HCT116 (cell line): ENCODE measurements at regions not wholly inside any gene's neighbourhood (a gene's known extent, or its start where the extent isn't known, plus 50 kb on each side); places are given as distances from the start of the nearest gene placed in this dataset.

ENCODE experiments used
- ATAC-seq: fragments of 200-7000 bp; cut with Tn5 transposase; 2 replicates; pipeline ENCODE4 v1.9.1; 2020; ENCODE audit warnings: mild to moderate bottlenecking, moderate library complexity
- BruUV-seq: library from RNA; stranded (reverse); fragments of 400-500 nt; replicated peaks from 2 replicates; lab custom pipeline; 2021; lab: Mats Ljungman, UMichigan
- CTCF ChIA-PET: fragments of 300-600 bp; sonication (Branson Sonifier 250); formaldehyde crosslinking; loops from one replicate; lab custom pipeline; 2021; ENCODE audit warnings: antibody characterized with exemption; lab: Charles Lee
- POLR2A ChIA-PET: fragments of 300-600, 350-600 bp; sonication (Branson Sonifier 250); formaldehyde crosslinking; loops from one replicate; lab custom pipeline; 2021; ENCODE audit warnings: antibody characterized with exemption; lab: Charles Lee
- RAD21 ChIA-PET, 2 experiments: fragments of 300-600 bp; sonication (Branson Sonifier 250); formaldehyde crosslinking; loops; one replicate each; lab custom pipeline; 2023; ENCODE audit warnings: low total read pairs in 2 of 2; ENCODE audit not compliant: uncharacterized antibody in 2 of 2, unreplicated experiment in 2 of 2, low non-redundant PET in 1 of 2; lab: Charles Lee
- DNase-seq: peaks from one replicate; pipeline ENCODE4 v3.0.0-alpha.2; 2010; ENCODE audit warnings: low read depth, low spot score
- H2AFZ ChIP-seq: fragments of 200-600 bp; shearing (Covaris generic), sonication (generic); 2 replicates; pipeline ENCODE4 v1.6.1; 2017; ENCODE audit warnings: low read depth, mixed run types, mixed read lengths, antibody characterized with exemption, low read length; ENCODE audit not compliant: poor library complexity, severe bottlenecking
- H3K27ac ChIP-seq: 2 replicates; pipeline ENCODE4 v1.5.1; 2012; ENCODE audit warnings: low read depth, low read length
- H3K27me3 ChIP-seq: fragments of 200-600 bp; sonication (generic); 2 replicates; pipeline ENCODE4 v1.6.1; 2016; ENCODE audit warnings: mixed run types, low read length, mixed read lengths; ENCODE audit not compliant: insufficient read depth
- H3K36me3 ChIP-seq, 2 experiments: fragments of 200-500 bp in 1 of 2; fragments of 200-600 bp in 1 of 2; sonication (Bioruptor generic) in 1 of 2; sonication (generic) in 1 of 2; 2 replicates each; pipeline versions ENCODE4 v1.5.1 to v1.6.1; 2014 to 2016; ENCODE audit warnings: low read length in 2 of 2, inconsistent platforms in 1 of 2, mixed read lengths in 1 of 2, mixed run types in 1 of 2; ENCODE audit not compliant: insufficient read depth in 2 of 2, control insufficient read depth in 1 of 2
- H3K4me1 ChIP-seq, 2 experiments: fragments of 200-600 bp in 1 of 2; sonication (generic) in 1 of 2; 2 replicates each; pipeline versions ENCODE4 v1.5.1 to v1.6.1; 2012 to 2017; ENCODE audit warnings: low read length in 2 of 2, inconsistent platforms in 1 of 2, mild to moderate bottlenecking in 1 of 2, mixed read lengths in 1 of 2, mixed run types in 1 of 2, moderate library complexity in 1 of 2; ENCODE audit not compliant: insufficient read depth in 2 of 2, control insufficient read depth in 1 of 2
- H3K4me2 ChIP-seq: fragments of 200-600 bp; sonication (generic); 2 replicates; pipeline ENCODE4 v1.6.1; 2017; ENCODE audit warnings: mixed run types, low read length, mixed read lengths
- H3K4me3 ChIP-seq, 2 experiments: fragments of 200-600 bp in 1 of 2; sonication (generic) in 1 of 2; replicated peaks in 1 of 2; 2 replicates each; pipeline ENCODE4 v1.5.1; 2011 to 2016; ENCODE audit warnings: low read length in 2 of 2, control low read depth in 1 of 2, low read depth in 1 of 2, mild to moderate bottlenecking in 1 of 2, mixed read lengths in 1 of 2, mixed run types in 1 of 2
- H3K79me2 ChIP-seq: fragments of 200-600 bp; sonication (generic); 2 replicates; pipeline ENCODE4 v1.6.1; 2017; ENCODE audit warnings: mild to moderate bottlenecking, mixed run types, low read length, moderate library complexity, mixed read lengths; ENCODE audit not compliant: insufficient read depth
- H3K9ac ChIP-seq: fragments of 200-600 bp; sonication (generic); 2 replicates; pipeline ENCODE4 v1.6.1; 2016; ENCODE audit warnings: low read length, mixed read lengths
- H3K9me2 ChIP-seq: fragments of 200-600 bp; sonication (generic), shearing (Covaris generic); 2 replicates; pipeline ENCODE4 v1.6.1; 2017; ENCODE audit warnings: mixed run types, mild to moderate bottlenecking, moderate library complexity; ENCODE audit not compliant: insufficient read depth
- H3K9me3 ChIP-seq, 2 experiments: fragments of 200-500 bp in 1 of 2; fragments of 200-600 bp in 1 of 2; sonication (Bioruptor generic) in 1 of 2; sonication (generic) in 1 of 2; 2 replicates each; pipeline ENCODE4 v1.6.1; 2014 to 2017; ENCODE audit warnings: low read length in 2 of 2, mixed read lengths in 2 of 2, inconsistent platforms in 1 of 2, low read depth in 1 of 2, mild to moderate bottlenecking in 1 of 2, mixed run types in 1 of 2, moderate library complexity in 1 of 2; ENCODE audit not compliant: control insufficient read depth in 1 of 2, insufficient read depth in 1 of 2
- H4K20me1 ChIP-seq: fragments of 200-600 bp; sonication (generic), shearing (Covaris generic); 2 replicates; pipeline ENCODE4 v1.6.1; 2017; ENCODE audit warnings: mixed run types, mild to moderate bottlenecking, moderate library complexity; ENCODE audit not compliant: insufficient read depth
- CBX3 ChIP-seq: IDR thresholded peaks from 2 replicates; pipeline ENCODE4 v1.6.1; 2012; ENCODE audit warnings: low read depth
- CEBPB ChIP-seq: IDR thresholded peaks from 2 replicates; pipeline ENCODE4 v1.6.1; 2012; ENCODE audit warnings: low read depth
- EGR1 ChIP-seq: IDR thresholded peaks from 2 replicates; pipeline ENCODE4 v1.6.1; 2012; ENCODE audit warnings: low read depth
- EZH2 ChIP-seq: fragments of 200-600 bp; sonication (generic); IDR thresholded peaks from 2 replicates; pipeline ENCODE4 v1.6.1; 2017; ENCODE audit warnings: antibody characterized with exemption, mixed run types
- EZH2phosphoT487 ChIP-seq: fragments of 200-600 bp; IDR thresholded peaks from 2 replicates; pipeline ENCODE4 v1.6.1; 2018; ENCODE audit warnings: antibody characterized with exemption, borderline replicate concordance
- FOSL1 ChIP-seq: IDR thresholded peaks from 2 replicates; pipeline ENCODE4 v1.6.1; 2012; ENCODE audit warnings: low read depth
- JUND ChIP-seq: IDR thresholded peaks from 2 replicates; pipeline ENCODE4 v1.6.1; 2012
- POLR2A ChIP-seq: IDR thresholded peaks from 2 replicates; pipeline ENCODE4 v1.7.0; 2011; ENCODE audit warnings: borderline replicate concordance; ENCODE audit not compliant: insufficient read depth, insufficient read length; ENCODE audit errors: extremely low read depth
- RAD21 ChIP-seq: IDR thresholded peaks from 2 replicates; pipeline ENCODE4 v1.6.1; 2012; ENCODE audit warnings: low read depth, mild to moderate bottlenecking
- SIN3A ChIP-seq: IDR thresholded peaks from 2 replicates; pipeline ENCODE4 v1.6.1; 2012; ENCODE audit warnings: low read depth
- SP1 ChIP-seq: IDR thresholded peaks from 2 replicates; pipeline ENCODE4 v1.6.1; 2012; ENCODE audit warnings: low read depth
- SRF ChIP-seq: IDR thresholded peaks from 2 replicates; pipeline ENCODE4 v1.6.1; 2012; ENCODE audit warnings: low read depth
- YY1 ChIP-seq: IDR thresholded peaks from 2 replicates; pipeline ENCODE4 v1.6.1; 2011; ENCODE audit warnings: low read length, low read depth, moderate library complexity, mild to moderate bottlenecking; ENCODE audit not compliant: insufficient replicate concordance; ENCODE audit errors: extremely low read depth
- ZNF274 ChIP-seq: fragments of 200-500 bp; sonication (Bioruptor generic); IDR thresholded peaks from 2 replicates; pipeline ENCODE4 v1.6.1; 2014; ENCODE audit warnings: mild to moderate bottlenecking, low read depth, low read length, inconsistent platforms
- intact Hi-C: fragments of 100-400 bp; cut with micrococcal nuclease; formaldehyde crosslinking; loops from 2 replicates; pipeline ENCODE4 v1.10.0; 2022
- TF ChIP-seq, protein P1 (sequence below): IDR thresholded peaks from 2 replicates; pipeline ENCODE4 v1.6.1; 2012

DNA sequence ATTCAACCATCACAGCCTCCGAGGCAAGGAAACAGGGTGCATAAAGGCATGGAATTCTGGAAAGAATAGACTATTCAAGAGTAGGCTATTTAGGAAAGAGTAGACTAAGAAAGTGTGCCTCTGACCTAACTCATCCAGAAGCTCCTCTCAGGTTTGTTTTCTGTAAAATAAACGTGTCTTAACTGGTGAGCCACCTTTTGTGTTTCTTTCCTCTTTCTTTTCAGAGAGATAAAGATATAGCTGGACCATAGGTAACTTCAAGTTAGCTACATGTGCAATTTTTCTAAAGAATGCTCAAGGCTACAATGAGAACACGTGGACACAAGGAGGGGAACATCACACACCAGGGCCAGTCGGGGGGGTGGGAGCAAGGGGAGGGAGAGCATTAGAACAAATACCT, 577.0 kb downstream of the TYW1 start (continued):
- TF ChIP-seq EZH2 (no peak), POLR2A (no peak)

DNA sequence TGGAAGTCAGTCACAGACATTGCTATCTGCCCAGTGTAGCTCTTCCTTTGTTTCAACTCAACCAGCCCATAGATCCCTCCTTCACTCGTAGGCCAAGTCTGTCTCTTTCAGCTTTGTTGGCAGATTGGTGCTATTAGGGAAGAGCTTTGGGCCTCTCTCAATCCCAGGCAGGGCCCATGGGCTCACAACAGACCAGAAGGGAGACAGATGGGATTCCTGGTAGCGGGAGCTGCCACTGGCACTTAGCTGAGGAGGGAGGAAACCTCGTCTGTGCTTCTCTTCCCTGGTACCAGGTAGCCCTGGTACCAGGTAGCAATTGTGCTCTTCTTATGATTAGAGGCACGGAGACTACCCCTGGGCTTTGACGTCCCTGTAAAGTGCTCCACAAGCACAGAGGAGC, 592.0 kb downstream of the TYW1 start:
- H4K20me1 ChIP-seq = no peaks in the 10 kb centered on the region
- H3K9ac ChIP-seq = no peak overlapping the region
- no peak for TF ChIP-seq SP1
- no peak for TF ChIP-seq JUND
- TF ChIP-seq YY1 = no peak
- no peak for TF ChIP-seq FOSL1
- no peak for TF ChIP-seq CEBPB
- TF ChIP-seq RAD21 = no peak
- TF ChIP-seq EZH2phosphoT487 = no peak
- no peak for TF ChIP-seq SIN3A
- TF ChIP-seq SRF = no peak
- TF ChIP-seq EGR1 = no peak
- no peaks in the 10 kb centered on the region for H3K27me3 ChIP-seq
- no peaks in the 10 kb centered on the region for H3K4me1 ChIP-seq
- H3K9me3 ChIP-seq = peaks cover 0 to 6% of the 10 kb centered on the region in 2 experiments; a peak in 1 of 4 replicates
- intact Hi-C loops = no loop called here
- H3K9me2 ChIP-seq = no peaks in the 10 kb centered on the region
- ATAC-seq (no peak), DNase-seq (no peak)
- H3K79me2 ChIP-seq = no peaks in the 10 kb centered on the region
- CTCF ChIA-PET = no interaction called here
- H3K4me3 ChIP-seq = no peak overlapping the region
- no peak overlapping the region for H3K27ac ChIP-seq
- H3K36me3 ChIP-seq = no peaks in the 10 kb centered on the region
- RAD21 ChIA-PET = no interaction called here
- no peak overlapping the region for H2AFZ ChIP-seq
- POLR2A ChIA-PET = no interaction called here
- H3K4me2 ChIP-seq = no peak overlapping the region
- no TSS peak for BruUV-seq

DNA sequence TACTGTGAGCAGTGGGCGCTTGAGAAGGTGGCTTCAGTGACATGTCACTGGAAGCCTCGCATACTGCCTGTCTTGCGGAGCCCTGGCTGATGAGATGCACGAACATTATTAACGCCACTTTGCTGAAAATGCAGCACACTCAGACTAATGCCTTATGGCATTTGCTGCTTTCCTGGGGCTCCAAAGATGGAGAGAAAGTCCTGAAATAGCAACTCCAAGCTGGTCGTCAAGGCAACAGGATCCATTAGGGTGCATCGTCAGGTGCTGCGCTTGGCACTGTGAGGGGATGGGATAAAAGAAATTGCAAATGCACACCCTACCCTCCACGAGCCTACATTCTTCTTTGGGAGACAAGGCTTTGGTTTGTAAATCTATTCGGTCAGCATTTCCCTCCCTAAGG, 592.5 kb downstream of the TYW1 start:
- Histone ChIP-seq H3K27me3 (no peaks in the 10 kb centered on the region), H3K9me2 (no peaks in the 10 kb centered on the region), H4K20me1 (no peaks in the 10 kb centered on the region), H3K27ac (no peak overlapping the region), H2AFZ (no peak overlapping the region), H3K9ac (no peak overlapping the region), H3K4me3 (no peak overlapping the region), H3K79me2 (no peaks in the 10 kb centered on the region), H3K4me1 (no peaks in the 10 kb centered on the region), H3K36me3 (no peaks in the 10 kb centered on the region), H3K9me3 (peaks cover 0 to 6% of the 10 kb centered on the region in 2 experiments; a peak in 1 of 4 replicates), H3K4me2 (no peak overlapping the region)
- intact Hi-C loops = no loop called here
- CTCF ChIA-PET = no interaction called here
- DNase-seq (no peak), ATAC-seq (no peak)
- RAD21 ChIA-PET = no interaction called here
- no TSS peak for BruUV-seq
- TF ChIP-seq EZH2phosphoT487 (no peak), ZNF274 (no peak), EZH2 (no peak), CBX3 (no peak)
- TF ChIP-seq, protein P1, sequence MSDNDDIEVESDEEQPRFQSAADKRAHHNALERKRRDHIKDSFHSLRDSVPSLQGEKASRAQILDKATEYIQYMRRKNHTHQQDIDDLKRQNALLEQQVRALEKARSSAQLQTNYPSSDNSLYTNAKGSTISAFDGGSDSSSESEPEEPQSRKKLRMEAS = no peak
- POLR2A ChIA-PET = no interaction called here
